ENCODE measurements at regions not wholly inside any gene's neighbourhood (a gene's known extent, or its start where the extent isn't known, plus 50 kb on each side); places are given as distances from the start of the nearest gene placed in this dataset.

DNA sequence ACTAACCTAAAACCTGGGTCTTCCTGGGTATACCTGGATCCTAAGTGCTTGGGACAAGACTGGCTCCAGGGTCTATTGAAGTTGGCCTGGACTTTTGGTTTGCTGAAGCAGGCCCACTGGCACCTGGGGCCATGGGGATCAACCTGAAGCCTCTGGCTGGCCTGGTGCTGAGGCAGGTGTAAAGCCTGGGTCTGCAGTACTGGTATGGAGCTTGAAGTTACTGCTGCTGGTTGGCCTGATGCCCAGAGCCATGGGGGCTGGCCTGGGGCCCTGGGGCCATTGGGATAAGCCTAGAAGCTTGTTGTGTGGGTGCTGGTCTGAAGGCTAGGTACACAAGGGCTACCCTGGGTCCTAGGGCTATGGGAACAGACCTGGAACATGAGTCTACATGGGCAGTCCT, 743.2 kb upstream of the GRIA3 start:
- DNase-seq = no peak

DNA sequence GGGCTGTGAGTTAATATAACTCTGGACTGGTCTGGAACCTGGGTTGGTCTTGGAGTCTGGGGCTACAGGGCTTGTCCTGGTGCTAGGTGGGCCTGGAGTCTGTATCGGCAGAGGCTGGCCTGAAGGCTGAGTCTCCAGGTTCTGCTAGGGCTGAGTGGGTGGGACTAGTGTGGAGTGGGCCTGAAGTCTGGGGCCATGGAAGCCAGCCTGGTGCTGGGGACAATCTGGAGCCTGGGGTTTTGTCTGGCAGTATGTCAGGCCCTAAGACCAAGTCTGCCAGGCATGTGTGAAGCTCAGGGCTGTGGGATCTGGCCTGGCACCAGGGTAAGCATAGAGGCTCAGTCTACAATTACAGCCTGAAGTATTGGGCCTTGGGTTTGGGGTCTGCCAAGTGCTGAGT, 742.6 kb upstream of the GRIA3 start:
- DNase-seq = no peak

- no peak for DNase-seq
Measured at GRCh38 chrX:122445466-122445865, 738.6 kb upstream of the GRIA3 start.

DNA sequence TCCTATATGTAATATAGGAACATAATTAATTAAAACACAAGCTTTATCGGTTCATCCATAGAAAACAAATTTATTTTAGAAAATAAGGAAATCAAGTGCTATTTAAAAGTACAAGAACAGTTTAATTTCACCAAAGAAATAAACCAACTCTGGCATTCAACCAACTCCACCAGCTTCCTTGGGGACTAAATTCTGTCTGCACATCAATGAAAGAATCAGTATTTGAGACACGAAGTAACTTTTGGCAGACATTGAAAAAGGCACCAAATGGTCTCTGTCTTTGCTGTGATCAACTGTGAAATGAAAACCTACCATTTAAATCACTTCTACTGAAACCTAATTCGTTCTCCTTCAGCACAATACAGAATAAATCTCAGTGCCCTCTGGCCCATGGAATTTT, 719.7 kb upstream of the GRIA3 start:
- no peak for DNase-seq

GRCh38 chrX:122475306-122475705, 708.8 kb upstream of the GRIA3 start:
- no peak for DNase-seq

- DNase-seq = no peak
Measured at GRCh38 chrX:122500556-122500955, 683.5 kb upstream of the GRIA3 start.

DNA sequence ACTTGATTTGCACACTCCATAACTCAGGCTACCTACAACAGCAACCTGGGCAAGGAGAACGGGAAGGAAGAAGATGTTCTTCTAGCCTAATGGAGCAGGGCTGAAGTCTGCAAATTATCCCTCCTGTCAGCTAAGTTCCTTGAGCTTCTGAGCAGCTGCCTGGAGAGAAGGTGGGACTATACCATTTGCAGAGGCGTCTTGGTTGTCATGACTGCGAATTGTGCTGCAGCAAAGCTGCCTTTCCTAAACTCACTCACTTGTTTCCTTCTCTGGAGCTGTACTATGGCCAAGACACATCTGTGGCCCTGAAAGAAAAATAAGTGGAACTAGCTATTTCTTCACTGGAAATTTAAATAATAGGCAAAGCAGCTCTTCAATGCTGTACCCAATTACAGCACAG, 682.4 kb upstream of the GRIA3 start:
- DNase-seq = no peak

DNA sequence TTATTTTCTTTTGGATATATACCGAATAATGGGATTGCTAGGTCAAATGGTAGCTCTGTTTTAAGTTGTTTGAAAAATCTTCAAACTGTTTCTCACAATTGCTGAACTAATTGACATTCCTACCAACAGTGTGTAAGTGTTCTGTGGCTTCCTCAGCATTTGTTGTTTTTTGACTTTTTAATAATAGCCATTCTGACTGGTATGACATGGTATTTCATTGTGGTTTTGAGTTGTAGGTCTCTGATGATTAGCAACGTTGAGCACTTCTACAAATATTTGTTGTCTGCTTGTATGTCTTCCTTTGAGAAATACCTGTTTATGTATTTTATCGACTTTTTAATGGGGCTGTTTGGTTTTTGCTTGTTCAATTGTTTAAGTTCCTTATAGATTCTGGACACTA, 680.1 kb upstream of the GRIA3 start:
- DNase-seq = no peak

- no peak for DNase-seq
Measured at GRCh38 chrX:122512561-122513072, 671.5 kb upstream of the GRIA3 start.

DNA sequence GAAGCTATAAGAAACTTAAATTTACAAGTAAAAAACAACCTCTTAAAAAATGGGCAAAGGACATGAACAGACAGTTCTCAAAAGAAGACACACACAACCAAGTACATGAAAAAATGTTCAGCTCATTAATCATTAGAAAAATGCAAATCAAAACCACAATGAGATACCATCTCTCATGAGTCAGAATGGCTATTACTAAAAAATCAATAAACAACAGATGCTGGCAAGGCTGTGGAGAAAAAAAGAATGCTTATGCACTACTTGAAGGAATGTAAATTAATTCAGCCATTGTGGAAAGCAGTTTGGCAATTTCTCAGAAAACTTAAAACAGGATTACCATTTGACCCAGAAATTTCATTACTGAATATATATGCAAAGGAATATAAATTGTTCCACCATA, 666.3 kb upstream of the GRIA3 start:
- DNase-seq = no peak

DNA sequence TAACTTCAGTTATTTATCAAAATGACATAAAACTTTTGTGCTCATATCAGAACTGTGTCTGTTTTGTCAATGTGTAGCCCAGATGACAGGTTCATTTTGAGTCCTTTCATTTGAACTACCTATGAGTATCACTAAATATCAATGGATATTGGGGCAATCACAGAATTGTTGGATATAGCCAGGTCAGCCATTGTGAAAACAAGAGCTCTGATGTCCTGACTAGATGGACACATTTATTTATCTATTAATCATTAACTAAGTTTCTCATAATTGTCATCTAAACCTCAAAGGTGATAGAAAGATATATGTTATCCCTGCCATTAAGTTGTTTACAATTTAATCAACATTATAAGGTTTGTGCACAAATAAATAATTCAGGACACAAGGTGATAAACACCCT, 638.3 kb upstream of the GRIA3 start:
- no peak for DNase-seq

- DNase-seq = no peak
Measured at GRCh38 chrX:122546269-122546668, 637.8 kb upstream of the GRIA3 start.

- DNase-seq = no peak
Measured at GRCh38 chrX:122552286-122552800, 631.7 kb upstream of the GRIA3 start.

- no peak for DNase-seq
Measured at GRCh38 chrX:122555925-122556324, 628.2 kb upstream of the GRIA3 start.

DNA sequence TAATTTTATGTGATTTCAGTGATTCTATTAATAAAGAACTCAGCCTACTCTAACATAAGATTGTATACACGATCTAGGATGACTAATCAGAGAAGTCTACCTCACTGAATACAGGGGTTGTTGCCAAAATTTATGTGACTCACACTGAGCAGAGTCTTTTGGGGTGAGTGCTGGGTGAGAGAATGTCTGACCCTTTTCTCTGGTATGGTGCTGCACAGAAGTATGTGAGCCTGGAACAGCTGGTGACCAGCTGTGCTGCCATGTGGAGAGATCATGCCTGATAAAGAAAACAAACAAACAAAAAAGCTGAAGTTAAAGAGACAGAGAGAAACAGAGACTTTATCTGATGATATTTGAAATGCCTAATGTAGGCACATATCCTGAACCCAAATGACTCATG, 618.1 kb upstream of the GRIA3 start:
- peak; percentile 9 for DNase-seq

GRCh38 chrX:122566401-122566800, 617.7 kb upstream of the GRIA3 start:
- no peak for DNase-seq

- no peak for DNase-seq
Measured at GRCh38 chrX:122567911-122568310, 616.2 kb upstream of the GRIA3 start.

GRCh38 chrX:122572461-122572860, 611.6 kb upstream of the GRIA3 start:
- no peak for DNase-seq

- DNase-seq = no peak
Measured at GRCh38 chrX:122579036-122579435, 605.0 kb upstream of the GRIA3 start.

DNA sequence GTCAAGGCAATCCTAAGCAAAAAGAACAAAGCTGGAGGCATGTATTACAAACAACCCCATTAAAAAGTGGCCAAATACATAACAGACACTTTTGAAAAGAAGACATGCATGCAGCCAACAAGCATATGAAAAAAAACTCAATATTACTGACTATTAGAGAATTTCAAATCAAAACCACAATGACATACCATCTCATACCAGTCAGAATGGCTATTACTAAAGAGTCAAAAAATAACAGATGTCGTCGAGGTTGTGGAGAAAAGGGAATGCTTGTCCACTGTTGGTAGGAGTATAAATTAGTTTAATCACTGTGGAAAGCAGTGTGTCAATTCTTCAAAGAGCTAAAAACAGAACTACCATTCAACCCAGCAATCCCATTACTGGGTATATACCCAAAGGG, 604.6 kb upstream of the GRIA3 start:
- DNase-seq = no peak

GRCh38 chrX:122582280-122582974, 601.7 kb upstream of the GRIA3 start:
- DNase-seq = no peak

DNA sequence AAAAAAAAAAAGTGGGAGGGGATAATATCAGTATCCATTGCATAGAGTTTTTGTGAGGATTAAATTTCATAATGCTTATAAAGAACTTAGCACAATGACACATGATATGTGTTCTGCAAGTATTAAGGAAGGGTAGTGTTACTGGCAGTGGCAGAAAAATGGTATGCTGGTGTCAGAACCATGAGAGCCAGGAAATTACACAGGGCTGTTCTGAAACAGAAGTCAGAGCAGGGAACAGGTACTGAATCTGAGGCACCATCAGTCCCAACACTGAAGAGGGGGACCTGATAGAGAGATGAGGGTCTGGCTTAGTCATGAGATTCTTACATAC, 601.1 kb upstream of the GRIA3 start:
- no peak for DNase-seq

DNA sequence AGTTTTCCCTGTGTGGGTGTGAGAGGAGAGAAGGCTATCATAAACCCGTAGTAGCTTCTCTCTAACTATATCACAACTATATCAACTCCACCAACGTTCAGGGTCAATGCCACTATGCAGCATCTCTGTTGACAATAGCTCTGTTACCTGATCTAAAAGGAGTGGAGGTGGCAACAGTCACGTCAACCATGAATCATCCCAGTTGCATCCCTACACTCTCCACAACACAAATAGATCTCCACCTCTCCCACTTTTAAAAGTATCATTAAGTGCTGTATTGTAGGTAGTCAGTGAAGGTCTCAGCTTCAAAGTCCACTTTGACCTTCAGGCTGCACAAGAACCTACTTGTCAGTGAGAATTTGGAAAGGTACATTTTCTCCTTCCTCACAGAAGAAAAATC, 600.5 kb upstream of the GRIA3 start:
- DNase-seq = no peak

DNA sequence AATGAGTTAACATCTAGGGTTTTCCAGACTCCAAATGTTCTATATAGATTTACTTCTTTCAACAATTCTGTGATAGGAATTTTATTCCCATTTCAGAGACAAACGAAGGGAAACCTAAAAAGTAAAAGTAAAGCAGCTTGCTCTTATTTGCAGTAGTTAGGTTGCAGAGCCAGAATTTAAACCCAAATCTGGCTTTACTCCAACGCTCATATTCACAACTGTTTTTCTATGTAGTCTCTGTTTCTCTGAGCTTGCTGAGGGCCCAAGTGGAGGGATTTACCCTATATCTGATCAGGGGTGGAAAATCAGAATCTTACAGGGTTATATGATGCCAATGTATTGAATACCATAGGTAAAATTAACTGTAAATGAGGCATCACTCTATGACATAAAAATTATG, 599.1 kb upstream of the GRIA3 start:
- peak; percentile 16 for DNase-seq

- DNase-seq = no peak
Measured at GRCh38 chrX:122586831-122587230, 597.2 kb upstream of the GRIA3 start.

All from NCI-H1694 (cell line).